Epithelial cell of esophagus (primary cell): ENCODE measurements at regions not wholly inside any gene's neighbourhood (a gene's known extent, or its start where the extent isn't known, plus 50 kb on each side); places are given as distances from the start of the nearest gene placed in this dataset.
A peak's percentile ranks its signal among the peaks of the same experiment; 100 is the strongest.

ENCODE experiments used
- DNase-seq: peaks from one replicate; pipeline ENCODE4 v3.0.0; 2010; ENCODE audit warnings: low read depth
- H3K4me3 ChIP-seq: 2 replicates; pipeline ENCODE4 v1.5.1; 2011; ENCODE audit warnings: mild to moderate bottlenecking, low read length, control low read depth
- CTCF ChIP-seq: IDR thresholded peaks from 2 replicates; pipeline ENCODE4 v1.5.1; 2011; ENCODE audit warnings: low read depth, mild to moderate bottlenecking, low read length, control low read depth, inconsistent platforms; ENCODE audit not compliant: insufficient read depth; ENCODE audit errors: missing control alignments

GRCh38 chr7:33823913-33824312 is 81.4 kb upstream of the BMPER start:
- no peak overlapping the region for H3K4me3 ChIP-seq
- no peak for TF ChIP-seq CTCF
- DNase-seq = no peak

GRCh38 chr7:33824911-33825459 is 80.4 kb upstream of the BMPER start:
- DNase-seq = no peak
- no peak for TF ChIP-seq CTCF
- no peak overlapping the region for H3K4me3 ChIP-seq

- no peak for TF ChIP-seq CTCF
- DNase-seq = peak; percentile 27
- no peak overlapping the region for H3K4me3 ChIP-seq
These were observed 79.7 kb upstream of the BMPER start for GRCh38 chr7:33825644-33826043.

GRCh38 chr7:33829536-33829935 is 75.8 kb upstream of the BMPER start:
- H3K4me3 ChIP-seq = no peak overlapping the region
- DNase-seq = no peak
- no peak for TF ChIP-seq CTCF

- DNase-seq = peak; percentile 45
- TF ChIP-seq CTCF = no peak
- no peak overlapping the region for H3K4me3 ChIP-seq
These were observed 73.8 kb upstream of the BMPER start for GRCh38 chr7:33831389-33832141.

- DNase-seq = no peak
- no peak for TF ChIP-seq CTCF
- H3K4me3 ChIP-seq = no peak overlapping the region
These were observed 73.0 kb upstream of the BMPER start for GRCh38 chr7:33832271-33832721.
